ENCODE measurements at regions not wholly inside any gene's neighbourhood (a gene's known extent, or its start where the extent isn't known, plus 50 kb on each side); places are given as distances from the start of the nearest gene placed in this dataset.

DNA sequence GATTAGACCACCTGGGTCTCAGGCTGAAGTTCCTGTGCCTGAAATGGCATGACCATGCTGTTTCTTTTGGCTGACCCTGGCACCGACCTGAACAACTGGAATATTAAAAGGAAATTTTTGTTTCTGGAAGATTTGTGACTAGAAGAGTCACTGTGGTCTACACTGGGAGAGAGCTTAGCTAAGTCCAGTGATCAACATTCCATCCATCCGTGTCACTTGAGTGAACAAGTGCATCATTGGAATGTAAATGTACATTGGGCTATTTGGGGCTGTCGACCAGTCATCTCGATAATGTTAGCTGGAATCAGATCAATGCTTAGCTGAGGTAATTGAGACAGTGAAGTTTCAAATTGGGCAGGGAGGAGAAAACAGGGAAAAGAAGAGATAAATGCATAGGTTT, 95.4 kb upstream of the CCDC85A start:
- Histone ChIP-seq H3K9me3 (ENCODE audit: low read depth) (no peaks in the 10 kb centered on the region), H3K9me2 (replicated peaks; ENCODE audit: insufficient read depth) (no peaks in the 10 kb centered on the region), H3K27me3 (no peaks in the 10 kb centered on the region), H3K4me2 (no peak overlapping the region), H3K27ac (no peak overlapping the region), H3K4me1 (ENCODE audit: insufficient read depth) (no peaks in the 10 kb centered on the region), H3K36me3 (replicated peaks; ENCODE audit: insufficient read depth, low read depth) (no peaks in the 10 kb centered on the region), H3K79me2 (no peaks in the 10 kb centered on the region), H4K20me1 (ENCODE audit: insufficient read depth, poor library complexity, severe bottlenecking) (no peaks in the 10 kb centered on the region), H2AFZ (no peak overlapping the region), H3K4me3 (no peak overlapping the region)
- WGBS (ENCODE audit: low lambda C conversion rate, missing lambda C conversion rate): 86% methylated on average over 4 of the region's 4 CpGs
- no peak for DNase-seq (ENCODE audit: low spot score)
- TF ChIP-seq EZH2 (IDR thresholded peaks at IDR 0.05; ENCODE audit: borderline replicate concordance): no peak
- TF ChIP-seq, protein P1, sequence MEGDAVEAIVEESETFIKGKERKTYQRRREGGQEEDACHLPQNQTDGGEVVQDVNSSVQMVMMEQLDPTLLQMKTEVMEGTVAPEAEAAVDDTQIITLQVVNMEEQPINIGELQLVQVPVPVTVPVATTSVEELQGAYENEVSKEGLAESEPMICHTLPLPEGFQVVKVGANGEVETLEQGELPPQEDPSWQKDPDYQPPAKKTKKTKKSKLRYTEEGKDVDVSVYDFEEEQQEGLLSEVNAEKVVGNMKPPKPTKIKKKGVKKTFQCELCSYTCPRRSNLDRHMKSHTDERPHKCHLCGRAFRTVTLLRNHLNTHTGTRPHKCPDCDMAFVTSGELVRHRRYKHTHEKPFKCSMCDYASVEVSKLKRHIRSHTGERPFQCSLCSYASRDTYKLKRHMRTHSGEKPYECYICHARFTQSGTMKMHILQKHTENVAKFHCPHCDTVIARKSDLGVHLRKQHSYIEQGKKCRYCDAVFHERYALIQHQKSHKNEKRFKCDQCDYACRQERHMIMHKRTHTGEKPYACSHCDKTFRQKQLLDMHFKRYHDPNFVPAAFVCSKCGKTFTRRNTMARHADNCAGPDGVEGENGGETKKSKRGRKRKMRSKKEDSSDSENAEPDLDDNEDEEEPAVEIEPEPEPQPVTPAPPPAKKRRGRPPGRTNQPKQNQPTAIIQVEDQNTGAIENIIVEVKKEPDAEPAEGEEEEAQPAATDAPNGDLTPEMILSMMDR (IDR thresholded peaks at IDR 0.05; ENCODE audit: poor library complexity): no peak
- no peak for TF ChIP-seq EZH2phosphoT487 (IDR thresholded peaks at IDR 0.05; ENCODE audit: low read depth, severe bottlenecking, unreplicated experiment)

DNA sequence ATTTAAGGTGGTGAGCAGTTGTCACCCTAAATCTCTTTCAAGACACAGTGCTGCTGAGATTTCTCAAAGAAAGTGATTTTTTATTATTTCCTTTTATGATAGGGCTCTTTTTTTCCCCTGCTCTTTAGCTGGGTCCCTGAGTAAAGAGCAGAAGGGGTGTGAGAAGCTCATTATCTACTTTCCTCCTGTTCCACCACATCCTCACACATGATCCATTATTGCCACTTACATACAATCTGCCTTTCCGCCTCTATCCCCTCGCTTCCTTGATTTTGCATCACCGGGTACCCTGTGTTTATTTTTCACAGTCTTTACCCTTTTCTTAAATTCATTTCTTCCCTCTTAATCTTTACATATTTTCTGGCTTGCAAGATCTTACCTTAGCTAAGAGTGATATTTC, 93.9 kb upstream of the CCDC85A start:
- H3K9me2 ChIP-seq (replicated peaks; ENCODE audit: insufficient read depth): no peaks in the 10 kb centered on the region
- H4K20me1 ChIP-seq (ENCODE audit: insufficient read depth, poor library complexity, severe bottlenecking): no peaks in the 10 kb centered on the region
- H3K79me2 ChIP-seq: no peaks in the 10 kb centered on the region
- H3K27ac ChIP-seq: no peak overlapping the region
- H2AFZ ChIP-seq: no peak overlapping the region
- no peaks in the 10 kb centered on the region for H3K36me3 ChIP-seq (replicated peaks; ENCODE audit: insufficient read depth, low read depth)
- H3K4me2 ChIP-seq: no peak overlapping the region
- H3K4me1 ChIP-seq (ENCODE audit: insufficient read depth): no peaks in the 10 kb centered on the region
- TF ChIP-seq, protein P1 (IDR thresholded peaks at IDR 0.05; ENCODE audit: poor library complexity): no peak
- TF ChIP-seq EZH2 (IDR thresholded peaks at IDR 0.05; ENCODE audit: borderline replicate concordance) (no peak), EZH2phosphoT487 (IDR thresholded peaks at IDR 0.05; ENCODE audit: low read depth, severe bottlenecking, unreplicated experiment) (no peak)
- H3K9me3 ChIP-seq (ENCODE audit: low read depth): no peaks in the 10 kb centered on the region
- H3K4me3 ChIP-seq: no peak overlapping the region
- 86% methylated on average over 3 of the region's 3 CpGs for WGBS (ENCODE audit: low lambda C conversion rate, missing lambda C conversion rate)
- H3K27me3 ChIP-seq: no peaks in the 10 kb centered on the region
- DNase-seq (ENCODE audit: low spot score): no peak

DNA sequence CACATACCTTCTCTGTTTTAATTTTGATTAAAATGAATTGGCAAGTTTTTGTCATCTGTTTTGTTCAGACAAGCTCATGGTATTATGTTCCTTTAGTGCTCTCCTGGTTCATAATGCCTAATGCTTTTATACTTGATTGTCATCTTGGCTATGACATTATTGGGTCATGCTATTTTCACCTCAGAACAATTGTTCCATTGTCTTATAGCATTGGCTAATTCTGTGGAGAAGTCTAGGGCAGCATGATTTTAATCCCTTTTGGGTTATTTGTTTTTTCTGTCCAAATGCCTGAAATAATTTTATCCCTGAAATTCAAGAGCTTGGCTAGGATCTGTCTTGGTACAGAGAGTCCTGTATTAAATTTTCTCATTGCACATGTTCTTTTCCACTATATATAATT, 83.8 kb upstream of the CCDC85A start:
- Histone ChIP-seq H3K79me2 (no peaks in the 10 kb centered on the region), H3K9me2 (replicated peaks; ENCODE audit: insufficient read depth) (no peaks in the 10 kb centered on the region), H4K20me1 (ENCODE audit: insufficient read depth, poor library complexity, severe bottlenecking) (no peaks in the 10 kb centered on the region), H3K4me3 (no peak overlapping the region), H3K27me3 (no peaks in the 10 kb centered on the region), H2AFZ (no peak overlapping the region), H3K4me2 (no peak overlapping the region), H3K4me1 (ENCODE audit: insufficient read depth) (no peaks in the 10 kb centered on the region), H3K36me3 (replicated peaks; ENCODE audit: insufficient read depth, low read depth) (no peaks in the 10 kb centered on the region), H3K9me3 (ENCODE audit: low read depth) (no peaks in the 10 kb centered on the region), H3K27ac (no peak overlapping the region)
- no peak for TF ChIP-seq EZH2 (IDR thresholded peaks at IDR 0.05; ENCODE audit: borderline replicate concordance)
- TF ChIP-seq, protein P1 (IDR thresholded peaks at IDR 0.05; ENCODE audit: poor library complexity): no peak
- no peak for TF ChIP-seq EZH2phosphoT487 (IDR thresholded peaks at IDR 0.05; ENCODE audit: low read depth, severe bottlenecking, unreplicated experiment)
- no peak for DNase-seq (ENCODE audit: low spot score)

DNA sequence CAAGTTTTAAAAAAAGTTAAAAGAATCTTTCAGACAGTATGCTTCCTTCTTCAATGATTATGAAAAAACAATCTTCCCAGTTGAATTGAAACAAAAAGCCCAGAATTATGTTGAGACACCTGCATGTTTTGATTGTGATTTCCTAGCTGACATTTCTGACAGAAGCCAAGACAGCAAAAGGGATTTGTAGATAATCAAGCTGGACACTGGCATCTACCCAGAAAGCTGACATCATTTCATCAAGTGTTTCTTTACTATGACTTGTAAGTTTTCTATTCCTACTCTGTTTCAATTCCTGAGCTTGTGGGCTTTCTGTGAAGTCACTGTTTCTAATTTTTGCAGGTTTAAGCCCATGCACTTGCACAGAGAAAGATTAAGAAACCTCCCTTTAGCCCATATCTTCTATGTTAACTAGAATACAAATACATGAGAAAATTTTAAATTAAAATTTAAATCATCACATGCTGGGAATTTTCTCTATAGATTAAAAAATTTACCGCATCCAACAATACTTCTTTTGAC, 82.9 kb upstream of the CCDC85A start:
- H3K27me3 ChIP-seq: no peaks in the 10 kb centered on the region
- H3K9me3 ChIP-seq (ENCODE audit: low read depth): no peaks in the 10 kb centered on the region
- no peaks in the 10 kb centered on the region for H3K36me3 ChIP-seq (replicated peaks; ENCODE audit: insufficient read depth, low read depth)
- H2AFZ ChIP-seq: no peak overlapping the region
- H3K4me2 ChIP-seq: no peak overlapping the region
- H3K27ac ChIP-seq: no peak overlapping the region
- TF ChIP-seq, protein P1 (IDR thresholded peaks at IDR 0.05; ENCODE audit: poor library complexity): no peak
- no peak for TF ChIP-seq EZH2phosphoT487 (IDR thresholded peaks at IDR 0.05; ENCODE audit: low read depth, severe bottlenecking, unreplicated experiment)
- no peak for TF ChIP-seq EZH2 (IDR thresholded peaks at IDR 0.05; ENCODE audit: borderline replicate concordance)
- no peaks in the 10 kb centered on the region for H3K9me2 ChIP-seq (replicated peaks; ENCODE audit: insufficient read depth)
- no peaks in the 10 kb centered on the region for H3K79me2 ChIP-seq
- H3K4me3 ChIP-seq: no peak overlapping the region
- no peak for DNase-seq (ENCODE audit: low spot score)
- H3K4me1 ChIP-seq (ENCODE audit: insufficient read depth): no peaks in the 10 kb centered on the region
- no peaks in the 10 kb centered on the region for H4K20me1 ChIP-seq (ENCODE audit: insufficient read depth, poor library complexity, severe bottlenecking)
- WGBS (ENCODE audit: low lambda C conversion rate, missing lambda C conversion rate): 96% methylated on average over 1 of the region's 1 CpG

Data from hepatocyte (in vitro differentiated cells).